ENCODE measurements at regions not wholly inside any gene's neighbourhood (a gene's known extent, or its start where the extent isn't known, plus 50 kb on each side); places are given as distances from the start of the nearest gene placed in this dataset.
"Not testable (repeated sequence)": the region's sequence is repeated elsewhere in the genome, so short reads cannot be mapped to it uniquely, and the experiment has no call there.

- TF ChIP-seq CTCF (IDR thresholded peaks at IDR 0.05; ENCODE audit: poor library complexity); EZH2phosphoT487 (IDR thresholded peaks at IDR 0.05; ENCODE audit: low read depth, severe bottlenecking, unreplicated experiment): not testable (repeated sequence)
These were observed 356.1 kb downstream of the ANAPC1 start for GRCh38 chr2:111527707-111528400.
